K562 (cell line): ENCODE measurements at regions not wholly inside any gene's neighbourhood (a gene's known extent, or its start where the extent isn't known, plus 50 kb on each side); places are given as distances from the start of the nearest gene placed in this dataset.

Experiments used
- ATAC-seq: fragments of 200-7000 bp; cut with Tn5 transposase; 3 replicates; pipeline ENCODE4 v1.9.1; 2020; ENCODE audit warnings: moderate library complexity
- BruUV-seq: library from RNA; stranded (reverse); fragments of 400-500 nt; replicated peaks from 2 replicates; lab custom pipeline; 2021; lab: Mats Ljungman, UMichigan
- CTCF ChIA-PET: fragments of 300-600 bp; formaldehyde crosslinking; extraction: SDS; loops from one replicate; lab custom pipeline; 2021; ENCODE audit warnings: low intra/inter-chr PET ratio; lab: Yijun Ruan, JAX
- POLR2A ChIA-PET: fragments of 300-600, 350-650 bp; sonication (Branson Sonifier 250); formaldehyde crosslinking; extraction: SDS; loops from one replicate; lab custom pipeline; 2021; ENCODE audit warnings: antibody characterized with exemption, inconsistent platforms; lab: Yijun Ruan, JAX
- DNase-seq, 4 experiments: peaks; one replicate each; pipeline versions ENCODE4 v3.0.0 to v3.0.0-alpha.2; 2011 to 2018; ENCODE audit warnings: low spot score in 3 of 4, mixed read lengths in 3 of 4; ENCODE audit errors: extremely low read depth in 1 of 4
- FAIRE-seq: peaks from 2 replicates; lab custom pipeline; 2011; peaks lifted over from hg19 to GRCh38; lab: Jason Lieb, UNC
- H2AFZ ChIP-seq: 2 replicates; pipeline ENCODE4 v1.6.0; 2011; ENCODE audit warnings: low read depth, low read length, control low read depth, inconsistent platforms
- H3K27ac ChIP-seq: fragments of 200-600 bp; 3 replicates; pipeline ENCODE4 v1.8.0; 2011; ENCODE audit warnings: low read depth, mild to moderate bottlenecking, control low read depth, inconsistent platforms, low read length, moderate library complexity, mixed read lengths; ENCODE audit errors: extremely low read depth
- H3K27me3 ChIP-seq, 2 experiments: fragments of 300-600 bp in 1 of 2; 2 replicates in 1 of 2; 3 replicates in 1 of 2; pipeline versions ENCODE4 v1.6.0 to v1.8.0; 2011; ENCODE audit warnings: inconsistent platforms in 2 of 2, low read length in 2 of 2, mild to moderate bottlenecking in 1 of 2, mixed read lengths in 1 of 2, moderate library complexity in 1 of 2; ENCODE audit not compliant: control insufficient read depth in 2 of 2, insufficient read depth in 2 of 2
- H3K36me3 ChIP-seq: fragments of 300-600 bp; 3 replicates; pipeline ENCODE4 v1.8.0; 2011; ENCODE audit warnings: mild to moderate bottlenecking, low read length, inconsistent platforms; ENCODE audit not compliant: control insufficient read depth, insufficient read depth
- H3K4me1 ChIP-seq, 2 experiments: fragments of 200-600 bp in 1 of 2; replicated peaks in 1 of 2; 2 replicates in 1 of 2; 3 replicates in 1 of 2; pipeline versions ENCODE4 v1.5.1 to v1.8.0; 2011; ENCODE audit warnings: inconsistent platforms in 2 of 2, low read length in 2 of 2, mild to moderate bottlenecking in 1 of 2, mixed read lengths in 1 of 2, moderate library complexity in 1 of 2; ENCODE audit not compliant: control insufficient read depth in 2 of 2, insufficient read depth in 2 of 2
- H3K4me2 ChIP-seq: 2 replicates; pipeline ENCODE4 v1.6.1; 2011; ENCODE audit warnings: low read length, control low read depth, inconsistent platforms, mixed read lengths; ENCODE audit not compliant: insufficient read depth
- H3K4me3 ChIP-seq: fragments of 200-600 bp; sonication (generic), shearing (Covaris generic); 2 replicates; pipeline ENCODE4 v1.5.1; 2016; ENCODE audit warnings: control low read depth, inconsistent platforms
- H3K79me2 ChIP-seq: fragments of 200-600 bp; 3 replicates; pipeline ENCODE4 v1.8.0; 2011; ENCODE audit warnings: low read length, inconsistent platforms; ENCODE audit not compliant: control insufficient read depth, insufficient read depth
- H3K9ac ChIP-seq, 2 experiments: 2 replicates each; pipeline versions ENCODE4 v1.6.0 to v1.6.1; 2011; ENCODE audit warnings: low read depth in 2 of 2, low read length in 2 of 2, control low read depth in 1 of 2, inconsistent platforms in 1 of 2, mild to moderate bottlenecking in 1 of 2, mixed read lengths in 1 of 2; ENCODE audit not compliant: insufficient read depth in 1 of 2
- H3K9me1 ChIP-seq: one replicate; pipeline ENCODE4 v1.6.0; 2011; ENCODE audit warnings: inconsistent platforms, mild to moderate bottlenecking, low read length, moderate library complexity; ENCODE audit not compliant: control insufficient read depth, insufficient read depth
- H3K9me3 ChIP-seq: replicated peaks from 2 replicates; pipeline ENCODE4 v1.5.1; 2011; ENCODE audit warnings: low read depth, low read length, inconsistent platforms; ENCODE audit not compliant: control insufficient read depth, insufficient read depth
- H4K20me1 ChIP-seq: replicated peaks from 2 replicates; pipeline ENCODE4 v1.6.1; 2011; ENCODE audit warnings: low read length, inconsistent platforms, mixed read lengths; ENCODE audit not compliant: control insufficient read depth, insufficient read depth
- CEBPG ChIP-seq, 3 experiments: fragments of 200-800 bp in 1 of 3; sonication (Bioruptor generic) in 1 of 3; sonication (generic) in 1 of 3; formaldehyde crosslinking in 1 of 3; IDR thresholded peaks in 2 of 3; conservative IDR thresholded peaks in 1 of 3; 2 replicates each; pipeline versions ENCODE4 v1.6.1 to v1.8.0; 2016 to 2022; ENCODE audit warnings: missing compliant biosample characterization in 2 of 3, missing genetic modification characterization in 2 of 3, mild to moderate bottlenecking in 1 of 3, missing genetic modification reagents in 1 of 3
- EP300 ChIP-seq: IDR thresholded peaks from 2 replicates; pipeline ENCODE4 v1.6.1; 2012; ENCODE audit warnings: low read length, improper control_type of control experiment
- GABPB1 ChIP-seq: sonication (generic); formaldehyde crosslinking; IDR thresholded peaks from 2 replicates; pipeline ENCODE4 v1.8.0; 2022; ENCODE audit warnings: mild to moderate bottlenecking, missing genetic modification reagents
- LEF1 ChIP-seq: fragments of 450-650 bp; IDR thresholded peaks from 2 replicates; pipeline ENCODE4 v1.6.1; 2016; ENCODE audit warnings: mild to moderate bottlenecking
- NCOR1 ChIP-seq: fragments of 450-650 bp; IDR thresholded peaks from 2 replicates; pipeline ENCODE4 v1.6.1; 2016; ENCODE audit warnings: mild to moderate bottlenecking, moderate library complexity
- NELFE ChIP-seq: IDR thresholded peaks from 2 replicates; pipeline ENCODE4 v1.6.1; 2011; ENCODE audit warnings: mild to moderate bottlenecking; ENCODE audit not compliant: insufficient read depth, insufficient read length
- POLR3G ChIP-seq: IDR thresholded peaks from 2 replicates; pipeline ENCODE4 v1.6.1; 2011; ENCODE audit not compliant: insufficient read length, insufficient replicate concordance; ENCODE audit errors: extremely low read depth
- PRPF4 ChIP-seq: fragments of 200-400 bp; formaldehyde crosslinking; IDR thresholded peaks from one replicate; pipeline ENCODE4 v1.6.1; 2017; ENCODE audit warnings: low read length, low read depth, mild to moderate bottlenecking; ENCODE audit not compliant: insufficient read depth, poor library complexity, severe bottlenecking
- SAP30 ChIP-seq: fragments of 200-600 bp; sonication (generic); IDR thresholded peaks from 2 replicates; pipeline ENCODE4 v1.6.1; 2012; ENCODE audit warnings: borderline replicate concordance, low read depth, mild to moderate bottlenecking, moderate library complexity, low read length, control low read depth, inconsistent platforms; ENCODE audit not compliant: insufficient read depth, poor library complexity, severe bottlenecking
- SMAD4 ChIP-seq: fragments of 250-450 bp; sonication (Bioruptor Pico); conservative IDR thresholded peaks from 2 replicates; pipeline ENCODE4 v1.8.0; 2021; ENCODE audit warnings: inconsistent platforms, mild to moderate bottlenecking, moderate library complexity
- SMC3 ChIP-seq: conservative IDR thresholded peaks from 2 replicates; pipeline ENCODE4 v1.6.1; 2011; ENCODE audit warnings: low read depth, low read length, improper control_type of control experiment; ENCODE audit not compliant: insufficient read depth
- SP2 ChIP-seq: IDR thresholded peaks from 2 replicates; pipeline ENCODE4 v1.6.1; 2011; ENCODE audit warnings: mild to moderate bottlenecking, low read depth, low read length, moderate library complexity; ENCODE audit not compliant: poor library complexity, severe bottlenecking; ENCODE audit errors: extremely low read depth
- ZFX ChIP-seq: sonication (generic); formaldehyde crosslinking; IDR thresholded peaks from 2 replicates; pipeline ENCODE4 v1.8.0; 2022; ENCODE audit warnings: mild to moderate bottlenecking, missing genetic modification reagents, moderate library complexity
- ZNF41 ChIP-seq: fragments of 250-450 bp; sonication (Bioruptor Pico); conservative IDR thresholded peaks from 2 replicates; pipeline ENCODE4 v1.4.0; 2020; ENCODE audit warnings: mild to moderate bottlenecking
- WGBS: fragments of 100-300 bp; shearing (Covaris generic); methylation state at CpG from one replicate; pipeline ENCODE4 v1.1.6; 2016; ENCODE audit warnings: low coverage, mixed read lengths; ENCODE audit not compliant: insufficient coverage; ENCODE audit errors: missing lambda C conversion rate; 5-methylcytosine and 5-hydroxymethylcytosine counted together
- in situ Hi-C: fragments of 300-500 bp; cut with MboI; formaldehyde crosslinking; loops from 4 replicates; pipeline ENCODE4 v1.15.0; 2018; ENCODE audit warnings: inconsistent platforms, mixed read lengths
- intact Hi-C: fragments of 100-400 bp; cut with micrococcal nuclease; formaldehyde crosslinking; loops from 2 replicates; pipeline ENCODE4 v1.14.2; 2022

DNA sequence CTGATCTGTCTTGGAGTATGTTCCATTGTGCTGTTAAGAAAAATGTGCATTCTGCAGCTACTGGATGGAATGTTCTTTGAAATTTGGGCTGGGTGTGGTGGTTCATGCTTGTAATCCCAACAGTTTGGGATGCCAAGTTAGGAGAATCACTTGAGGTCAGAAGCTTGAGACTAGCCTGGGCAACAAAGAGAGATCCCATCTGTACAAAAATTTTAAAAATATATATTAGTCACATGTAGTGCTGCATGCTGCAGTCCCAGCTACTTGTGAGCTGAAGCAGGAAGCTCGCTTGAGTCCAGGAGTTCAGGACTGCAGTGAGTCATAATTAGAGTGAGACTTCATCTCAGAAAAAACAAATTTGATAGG, 62.8 kb upstream of the PLSCR4 start:
- no peaks in the 10 kb centered on the region for H4K20me1 ChIP-seq
- TF ChIP-seq ZFX (CRISPR knock-in tag) (no peak), ZNF41 (CRISPR knock-in tag) (no peak), EP300 (no peak), NCOR1 (no peak), SMC3 (no peak), POLR3G (no peak), SAP30 (no peak), GABPB1 (CRISPR knock-in tag) (no peak), LEF1 (no peak), CEBPG (CRISPR knock-in tag; IDR thresholded peaks at IDR 0.05) (no peak), CEBPG (tag; conservative IDR thresholded peaks at IDR 0.05 in 1 of 2, IDR thresholded peaks at IDR 0.05 in 1 of 2) (no peak), SMAD4 (CRISPR knock-in tag) (no peak), PRPF4 (no peak), NELFE (no peak), SP2 (no peak)
- ChIA-PET POLR2A (no interaction called here), CTCF (no interaction called here)
- H3K27me3 ChIP-seq: no peaks in the 10 kb centered on the region
- no peak for DNase-seq
- no peaks in the 10 kb centered on the region for H3K4me1 ChIP-seq
- H3K36me3 ChIP-seq: no peaks in the 10 kb centered on the region
- BruUV-seq: no TSS peak
- ATAC-seq: no peak
- H3K79me2 ChIP-seq: no peaks in the 10 kb centered on the region
- 0% methylated on average over 1 of the region's 1 CpG for WGBS
- no peaks in the 10 kb centered on the region for H3K9me1 ChIP-seq
- in situ Hi-C loops (no loop called here), intact Hi-C loops (no loop called here)
- H2AFZ ChIP-seq: no peak overlapping the region
- no peak overlapping the region for H3K4me2 ChIP-seq
- FAIRE-seq: no peak
- no peak overlapping the region for H3K9ac ChIP-seq
- no peak overlapping the region for H3K27ac ChIP-seq
- no peak overlapping the region for H3K4me3 ChIP-seq
- H3K9me3 ChIP-seq: no peaks in the 10 kb centered on the region
